ENCODE measurements at regions not wholly inside any gene's neighbourhood (a gene's known extent, or its start where the extent isn't known, plus 50 kb on each side); places are given as distances from the start of the nearest gene placed in this dataset.

DNA sequence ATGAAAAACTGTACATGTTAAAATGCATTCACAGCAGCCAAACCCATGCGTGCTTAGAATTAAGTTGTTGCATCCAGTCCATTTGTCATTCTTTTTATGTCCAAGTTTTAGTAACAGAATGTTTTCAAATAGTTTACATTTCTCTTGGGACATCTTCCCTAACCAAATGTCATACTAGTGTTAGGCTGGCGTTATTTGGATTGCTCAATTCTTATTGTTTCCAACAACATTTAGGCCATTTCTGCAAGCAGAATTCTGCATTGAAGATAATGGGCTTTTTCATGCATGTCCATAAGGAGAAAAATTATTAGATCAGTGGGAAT lies 203.0 kb downstream of the HIBADH start:
- no peak for DNase-seq (ENCODE audit: low read depth)

DNA sequence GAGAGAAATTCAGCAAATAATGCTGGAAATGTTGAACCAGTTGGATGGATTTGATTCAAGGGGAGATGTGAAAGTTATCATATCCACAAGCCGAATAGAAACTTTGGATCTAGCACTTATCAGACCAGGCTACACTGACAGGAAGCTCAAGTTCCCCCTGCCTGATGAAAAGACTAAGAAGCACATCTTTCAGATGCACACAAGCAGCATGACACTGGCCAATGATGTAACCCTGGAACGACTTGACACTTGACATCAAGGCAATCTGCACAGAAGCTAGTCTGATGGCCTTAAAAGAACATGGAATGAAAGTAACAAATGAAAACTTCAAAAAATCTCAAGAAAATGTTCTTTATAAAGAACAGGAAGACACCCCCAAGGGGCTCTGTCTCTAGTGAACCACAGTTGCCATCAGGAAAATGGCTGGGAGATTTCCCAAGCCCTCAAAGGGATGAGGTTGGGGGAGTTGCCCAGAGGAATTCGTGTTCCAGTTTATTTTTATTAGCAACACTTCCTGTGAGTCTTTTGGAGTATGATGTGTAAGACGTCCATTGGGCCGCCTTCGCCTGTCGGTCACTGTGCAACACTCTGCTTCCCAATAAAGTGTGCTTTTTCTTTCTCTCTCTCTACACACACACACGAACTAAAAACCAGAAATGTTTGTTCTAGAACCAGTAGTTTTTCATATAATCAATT lies 200.0 kb downstream of the HIBADH start:
- peak; percentile 66 for DNase-seq (ENCODE audit: low read depth)

DNA sequence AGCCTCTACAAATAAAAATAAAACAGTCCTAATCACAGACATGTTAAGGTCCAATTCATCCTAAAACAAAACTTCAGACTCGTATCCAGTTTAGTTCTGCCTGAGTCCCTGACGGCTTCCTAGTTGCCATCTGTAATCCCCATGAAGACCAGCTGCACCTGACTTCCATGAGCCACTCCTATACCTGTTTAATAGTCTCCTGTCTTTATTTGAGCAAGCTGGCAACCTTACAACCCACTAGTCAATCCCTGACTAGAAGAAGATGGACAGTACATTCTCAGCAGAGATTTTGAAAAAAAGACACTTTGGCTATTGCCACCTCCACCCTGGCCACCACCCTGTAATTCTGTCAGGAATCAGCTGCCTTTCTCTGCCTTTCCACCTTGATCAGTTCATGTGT lies 197.7 kb downstream of the HIBADH start:
- DNase-seq (ENCODE audit: low read depth), result no peak

DNA sequence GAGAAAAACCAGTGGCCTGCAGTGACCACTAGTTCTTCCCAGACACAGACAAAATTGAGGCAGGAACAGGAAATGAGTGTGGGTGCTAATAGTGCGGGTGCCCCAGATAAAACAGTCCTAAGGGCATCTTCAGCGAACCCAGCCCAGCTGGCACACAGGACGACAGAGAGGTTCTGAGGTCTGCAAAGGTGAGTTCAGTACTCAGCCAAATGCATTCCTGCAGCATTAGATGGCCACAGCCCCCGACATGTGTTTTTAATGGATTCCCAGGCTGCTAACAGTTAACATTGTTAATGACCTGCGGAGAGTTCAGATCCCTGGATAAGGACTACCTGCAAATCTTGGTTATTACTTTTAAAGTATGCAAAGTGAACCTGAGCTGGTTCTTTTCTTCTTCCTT lies 196.0 kb downstream of the HIBADH start:
- DNase-seq (ENCODE audit: low read depth), result no peak

DNA sequence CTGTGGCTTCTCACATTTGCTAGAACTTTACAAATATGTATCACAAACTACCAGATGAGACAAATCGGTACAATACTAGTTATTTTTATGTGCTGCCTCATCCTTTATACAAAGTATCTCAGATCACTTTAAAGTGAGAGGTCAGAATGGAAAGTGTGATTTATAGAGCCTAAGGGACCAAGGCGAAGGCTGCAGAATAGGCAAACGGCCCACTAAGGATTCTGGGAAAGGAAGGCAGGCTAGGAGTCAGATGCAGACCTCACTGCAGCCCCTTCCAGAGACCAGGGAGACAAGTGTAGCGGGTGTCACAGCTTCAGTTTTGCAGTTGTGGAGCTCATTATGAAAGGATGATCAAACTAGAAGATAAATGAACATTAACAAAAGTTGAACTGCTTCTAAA lies 190.6 kb downstream of the HIBADH start:
- DNase-seq (ENCODE audit: low read depth), result no peak

All from Daoy (cell line).